ENCODE measurements at regions not wholly inside any gene's neighbourhood (a gene's known extent, or its start where the extent isn't known, plus 50 kb on each side); places are given as distances from the start of the nearest gene placed in this dataset.

DNA sequence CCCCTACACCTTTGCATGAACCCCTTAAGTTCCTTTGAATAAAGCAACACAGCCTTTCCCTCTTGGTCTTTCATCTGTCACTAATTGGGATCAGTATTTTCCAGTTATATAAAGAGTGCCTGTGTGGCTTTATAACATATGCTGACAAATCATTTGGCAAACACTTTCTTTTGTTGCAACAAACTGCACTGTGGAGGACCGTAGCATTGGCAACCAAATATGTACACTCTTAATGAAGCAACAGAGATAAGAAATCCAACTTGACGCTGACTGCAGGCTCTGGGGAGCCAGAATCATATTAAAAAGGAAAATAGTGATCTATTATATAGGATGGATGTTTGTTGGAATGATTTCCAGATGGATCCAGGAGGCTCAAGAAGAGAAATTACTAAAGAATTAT lies 120.1 kb upstream of the PRICKLE2 start:
- no peak for DNase-seq (ENCODE audit: low read depth)
- no peak overlapping the region for H3K4me3 ChIP-seq (ENCODE audit: low read depth, low read length)
- TF ChIP-seq, protein P1, sequence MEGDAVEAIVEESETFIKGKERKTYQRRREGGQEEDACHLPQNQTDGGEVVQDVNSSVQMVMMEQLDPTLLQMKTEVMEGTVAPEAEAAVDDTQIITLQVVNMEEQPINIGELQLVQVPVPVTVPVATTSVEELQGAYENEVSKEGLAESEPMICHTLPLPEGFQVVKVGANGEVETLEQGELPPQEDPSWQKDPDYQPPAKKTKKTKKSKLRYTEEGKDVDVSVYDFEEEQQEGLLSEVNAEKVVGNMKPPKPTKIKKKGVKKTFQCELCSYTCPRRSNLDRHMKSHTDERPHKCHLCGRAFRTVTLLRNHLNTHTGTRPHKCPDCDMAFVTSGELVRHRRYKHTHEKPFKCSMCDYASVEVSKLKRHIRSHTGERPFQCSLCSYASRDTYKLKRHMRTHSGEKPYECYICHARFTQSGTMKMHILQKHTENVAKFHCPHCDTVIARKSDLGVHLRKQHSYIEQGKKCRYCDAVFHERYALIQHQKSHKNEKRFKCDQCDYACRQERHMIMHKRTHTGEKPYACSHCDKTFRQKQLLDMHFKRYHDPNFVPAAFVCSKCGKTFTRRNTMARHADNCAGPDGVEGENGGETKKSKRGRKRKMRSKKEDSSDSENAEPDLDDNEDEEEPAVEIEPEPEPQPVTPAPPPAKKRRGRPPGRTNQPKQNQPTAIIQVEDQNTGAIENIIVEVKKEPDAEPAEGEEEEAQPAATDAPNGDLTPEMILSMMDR (IDR thresholded peaks at IDR 0.05; ENCODE audit: control insufficient read depth, extremely low read depth, insufficient read depth): no peak

DNA sequence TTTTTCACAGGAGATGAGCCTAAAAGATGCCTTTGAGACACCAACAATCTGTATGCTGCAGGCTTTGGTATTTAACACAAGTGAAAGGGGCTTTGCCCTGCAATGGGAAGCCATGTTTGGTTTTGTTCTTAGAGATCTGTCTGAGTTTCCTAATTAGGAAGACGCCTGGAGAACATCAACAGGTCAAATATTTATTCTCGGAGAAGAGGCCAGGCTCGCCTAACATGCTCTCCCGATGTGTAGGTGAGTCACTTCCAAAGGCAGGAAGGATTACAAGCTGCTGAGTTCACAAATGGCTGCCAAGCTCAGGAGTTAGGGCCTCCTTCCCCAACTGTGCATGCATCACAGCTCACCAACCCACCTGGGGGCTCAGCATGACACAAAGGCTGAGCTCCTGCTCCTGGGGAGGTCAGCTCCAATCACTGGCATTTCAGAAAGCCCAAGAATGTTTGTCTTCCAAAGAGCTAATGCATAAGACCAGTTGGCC lies 119.5 kb upstream of the PRICKLE2 start:
- H3K4me3 ChIP-seq (ENCODE audit: low read depth, low read length): no peak overlapping the region
- TF ChIP-seq, protein P1 (IDR thresholded peaks at IDR 0.05; ENCODE audit: control insufficient read depth, extremely low read depth, insufficient read depth): no peak
- DNase-seq (ENCODE audit: low read depth): peak; percentile 64

DNA sequence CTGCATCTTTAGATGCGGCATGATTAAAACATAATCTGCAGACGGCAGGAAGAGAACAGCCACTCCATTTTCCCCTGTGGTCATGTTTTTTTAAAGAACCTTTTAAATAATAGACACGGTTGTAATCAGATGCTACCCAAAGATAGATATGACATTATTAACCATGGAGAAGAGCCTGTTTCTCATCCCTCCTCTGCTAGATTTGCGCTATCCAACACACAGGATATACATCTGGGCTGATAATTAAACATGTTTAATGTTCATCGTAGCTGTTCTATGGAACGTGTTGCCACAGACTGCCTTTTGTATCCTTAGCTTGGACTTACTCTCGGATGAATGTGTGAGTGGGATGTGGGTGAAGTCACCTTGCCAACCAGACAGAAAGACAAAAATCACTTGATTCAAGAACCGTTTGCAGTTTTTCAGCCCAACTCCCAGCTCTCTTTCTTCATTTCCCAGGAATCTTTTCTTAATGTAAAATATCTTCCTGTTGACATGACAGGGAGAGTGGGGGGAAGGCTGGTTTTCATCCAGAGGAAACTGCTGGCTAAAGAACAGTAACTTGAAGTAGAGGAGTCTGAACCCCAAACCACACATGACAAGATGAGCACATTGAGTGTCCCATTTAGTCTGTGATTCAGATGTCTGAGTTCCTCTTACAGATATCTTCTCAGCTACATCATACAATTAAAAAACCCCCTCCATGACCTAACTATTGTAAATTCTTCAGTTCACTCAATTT lies 118.6 kb upstream of the PRICKLE2 start:
- no peak overlapping the region for H3K4me3 ChIP-seq (ENCODE audit: low read depth, low read length)
- DNase-seq (ENCODE audit: low read depth): no peak
- TF ChIP-seq, protein P1 (IDR thresholded peaks at IDR 0.05; ENCODE audit: control insufficient read depth, extremely low read depth, insufficient read depth): no peak

DNA sequence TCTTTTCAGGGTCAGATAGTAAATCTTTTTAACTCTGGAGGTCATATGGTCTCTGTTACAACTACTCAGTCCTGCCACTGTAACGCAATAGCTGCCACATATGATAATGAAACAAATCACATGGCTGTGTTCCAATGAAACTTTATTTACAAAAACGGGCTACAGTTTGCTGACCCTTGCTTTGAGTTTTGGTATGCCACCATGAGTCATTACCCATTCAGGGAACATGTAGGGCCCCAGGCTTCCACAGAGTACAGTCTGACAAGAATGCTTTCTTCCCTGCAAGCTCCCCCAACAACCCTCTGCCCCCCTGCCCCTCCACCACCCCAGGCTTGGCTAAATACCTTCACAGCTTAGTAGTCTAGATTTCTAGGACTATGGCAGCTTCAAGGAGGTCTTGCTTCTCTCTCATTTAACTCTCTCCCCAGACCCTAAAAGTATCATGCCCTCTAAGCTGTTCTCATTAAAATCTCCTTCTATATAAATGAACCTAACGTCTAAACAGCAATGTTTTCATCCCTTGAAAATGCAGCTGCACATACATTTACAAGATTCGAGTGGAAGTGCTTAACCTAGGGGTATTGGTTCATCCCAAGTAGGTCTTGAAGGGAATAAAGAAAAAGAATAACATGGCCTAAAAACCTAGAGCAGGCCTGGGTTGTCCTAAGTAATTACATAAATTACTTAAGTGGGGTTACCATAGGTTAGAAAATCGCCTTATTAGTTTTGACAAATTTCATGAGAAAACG lies 117.8 kb upstream of the PRICKLE2 start:
- no peak for DNase-seq (ENCODE audit: low read depth)
- H3K4me3 ChIP-seq (ENCODE audit: low read depth, low read length): no peak overlapping the region
- TF ChIP-seq, protein P1 (IDR thresholded peaks at IDR 0.05; ENCODE audit: control insufficient read depth, extremely low read depth, insufficient read depth): no peak

DNA sequence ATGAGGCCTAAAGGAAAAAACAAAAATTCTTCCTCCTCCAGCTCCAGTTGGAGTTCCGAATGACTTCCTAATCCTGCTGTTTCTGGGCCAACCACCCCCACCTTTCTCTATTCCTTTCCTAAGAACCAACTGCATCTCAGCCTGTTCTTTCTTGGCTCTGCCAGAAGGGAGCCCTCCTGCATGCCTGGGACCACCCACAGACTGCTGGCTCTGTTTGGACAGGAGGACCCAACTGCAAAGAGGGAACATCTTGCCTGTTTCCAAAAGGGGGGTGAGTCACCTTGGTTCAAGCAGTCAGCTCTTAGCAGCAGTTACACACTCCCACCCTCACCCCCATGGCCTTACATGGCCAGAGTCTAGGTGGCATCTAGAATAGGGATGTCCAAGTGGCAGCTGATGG lies 116.0 kb upstream of the PRICKLE2 start:
- no peak for DNase-seq (ENCODE audit: low read depth)
- TF ChIP-seq, protein P1 (IDR thresholded peaks at IDR 0.05; ENCODE audit: control insufficient read depth, extremely low read depth, insufficient read depth): no peak
- no peak overlapping the region for H3K4me3 ChIP-seq (ENCODE audit: low read depth, low read length)

DNA sequence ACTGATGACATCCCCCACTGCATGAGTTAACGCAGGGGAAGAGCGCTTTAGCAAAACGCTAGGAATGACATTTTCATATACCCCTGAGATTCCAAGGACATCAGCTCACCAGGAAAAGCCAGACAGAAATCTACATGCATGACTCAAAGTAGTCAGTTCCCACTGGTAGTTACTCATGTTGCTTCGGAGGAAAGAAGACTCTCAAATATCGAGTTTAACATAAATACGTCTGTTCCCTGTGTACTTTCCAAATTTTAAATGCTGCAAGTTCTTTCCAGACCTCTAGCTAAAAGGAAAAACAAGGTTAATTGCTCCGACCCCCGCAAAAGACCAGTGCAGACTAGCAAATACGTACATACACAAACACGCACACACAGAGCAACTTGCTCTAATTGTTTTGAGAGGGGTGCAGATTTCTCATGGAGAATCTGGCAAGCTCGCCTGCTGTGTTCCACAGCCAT lies 115.4 kb upstream of the PRICKLE2 start:
- TF ChIP-seq, protein P1 (IDR thresholded peaks at IDR 0.05; ENCODE audit: control insufficient read depth, extremely low read depth, insufficient read depth): no peak
- DNase-seq (ENCODE audit: low read depth): no peak
- H3K4me3 ChIP-seq (ENCODE audit: low read depth, low read length): no peak overlapping the region
